ENCODE measurements at regions not wholly inside any gene's neighbourhood (a gene's known extent, or its start where the extent isn't known, plus 50 kb on each side); places are given as distances from the start of the nearest gene placed in this dataset.

DNA sequence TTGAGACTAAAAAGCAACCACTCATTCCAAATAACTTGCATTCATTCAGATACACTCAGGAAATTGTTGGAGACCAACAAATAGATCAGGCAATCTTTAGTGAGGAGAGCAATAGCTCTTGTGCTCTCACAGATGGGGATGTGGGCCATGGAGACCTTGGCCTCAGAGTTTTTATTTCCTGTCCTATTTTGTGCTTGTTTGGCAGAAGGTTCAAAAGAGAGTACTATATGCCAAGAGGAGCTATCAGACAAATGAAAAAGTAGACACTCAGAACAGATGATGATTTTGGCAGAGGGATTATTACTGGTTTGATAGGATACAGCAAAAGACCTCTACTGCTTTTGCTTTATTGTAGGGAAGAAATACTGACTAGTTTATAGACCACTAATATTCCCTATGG is 230.2 kb downstream of the KCNE4 start:
- Mint-ChIP-seq H3K4me3 (no peak overlapping the region), H3K27me3 (ENCODE audit: low read depth in 2 of 2) (no peaks in the 10 kb centered on the region), H3K36me3 (no peaks in the 10 kb centered on the region), H3K9me3 (peaks cover 5 to 7% of the 10 kb centered on the region in 2 donors), H3K4me1 (no peaks in the 10 kb centered on the region), H3K27ac (no peak overlapping the region)
- DNase-seq (no peak), ATAC-seq (no peak)
- no peak overlapping the region for H3K27ac ChIP-seq (ENCODE audit: low read length)
- H3K4me3 ChIP-seq (ENCODE audit: low read length): no peak overlapping the region
- H3K27me3 ChIP-seq (ENCODE audit: control insufficient read depth, insufficient read depth, low read length): no peaks in the 10 kb centered on the region
- intact Hi-C loops (cut with micrococcal nuclease): no loop called here
- H3K36me3 ChIP-seq (ENCODE audit: control insufficient read depth, insufficient read depth, low read length): no peaks in the 10 kb centered on the region
- TF ChIP-seq, protein P1, sequence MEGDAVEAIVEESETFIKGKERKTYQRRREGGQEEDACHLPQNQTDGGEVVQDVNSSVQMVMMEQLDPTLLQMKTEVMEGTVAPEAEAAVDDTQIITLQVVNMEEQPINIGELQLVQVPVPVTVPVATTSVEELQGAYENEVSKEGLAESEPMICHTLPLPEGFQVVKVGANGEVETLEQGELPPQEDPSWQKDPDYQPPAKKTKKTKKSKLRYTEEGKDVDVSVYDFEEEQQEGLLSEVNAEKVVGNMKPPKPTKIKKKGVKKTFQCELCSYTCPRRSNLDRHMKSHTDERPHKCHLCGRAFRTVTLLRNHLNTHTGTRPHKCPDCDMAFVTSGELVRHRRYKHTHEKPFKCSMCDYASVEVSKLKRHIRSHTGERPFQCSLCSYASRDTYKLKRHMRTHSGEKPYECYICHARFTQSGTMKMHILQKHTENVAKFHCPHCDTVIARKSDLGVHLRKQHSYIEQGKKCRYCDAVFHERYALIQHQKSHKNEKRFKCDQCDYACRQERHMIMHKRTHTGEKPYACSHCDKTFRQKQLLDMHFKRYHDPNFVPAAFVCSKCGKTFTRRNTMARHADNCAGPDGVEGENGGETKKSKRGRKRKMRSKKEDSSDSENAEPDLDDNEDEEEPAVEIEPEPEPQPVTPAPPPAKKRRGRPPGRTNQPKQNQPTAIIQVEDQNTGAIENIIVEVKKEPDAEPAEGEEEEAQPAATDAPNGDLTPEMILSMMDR (IDR thresholded peaks at IDR 0.05): no peak
- H3K4me1 ChIP-seq (ENCODE audit: control insufficient read depth, insufficient read depth, low read length): no peaks in the 10 kb centered on the region
- no peaks in the 10 kb centered on the region for H3K9me3 ChIP-seq (ENCODE audit: control insufficient read depth, insufficient read depth, low read length)

DNA sequence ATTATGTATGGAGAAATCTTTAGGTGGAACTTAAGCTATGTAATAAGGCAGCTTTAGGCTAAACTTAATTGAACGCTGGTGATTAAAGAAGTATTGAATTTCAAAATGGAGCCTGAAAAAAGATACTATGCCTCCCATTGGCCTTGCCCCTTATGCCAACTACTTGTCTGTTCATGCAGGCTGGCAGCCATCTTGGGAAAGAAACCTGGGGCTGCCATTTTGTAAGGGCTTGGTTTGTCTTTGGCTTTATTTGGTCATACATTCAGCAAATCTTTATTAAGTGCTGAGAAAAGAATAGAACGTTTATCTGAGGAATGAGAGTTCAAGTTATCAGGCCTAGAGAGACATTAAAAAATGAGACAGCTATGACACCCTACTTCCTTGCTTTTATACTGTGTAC is 231.3 kb downstream of the KCNE4 start:
- ATAC-seq: no peak
- TF ChIP-seq, protein P1 (IDR thresholded peaks at IDR 0.05): no peak
- Mint-ChIP-seq H3K27me3 (ENCODE audit: low read depth in 2 of 2) (no peaks in the 10 kb centered on the region), H3K4me1 (no peaks in the 10 kb centered on the region), H3K9me3 (peaks cover 5 to 7% of the 10 kb centered on the region in 2 donors), H3K36me3 (no peaks in the 10 kb centered on the region), H3K4me3 (no peak overlapping the region), H3K27ac (no peak overlapping the region)
- no peak for DNase-seq
- H3K9me3 ChIP-seq (ENCODE audit: control insufficient read depth, insufficient read depth, low read length): no peaks in the 10 kb centered on the region
- H3K4me3 ChIP-seq (ENCODE audit: low read length): no peak overlapping the region
- no peaks in the 10 kb centered on the region for H3K27me3 ChIP-seq (ENCODE audit: control insufficient read depth, insufficient read depth, low read length)
- H3K36me3 ChIP-seq (ENCODE audit: control insufficient read depth, insufficient read depth, low read length): no peaks in the 10 kb centered on the region
- H3K4me1 ChIP-seq (ENCODE audit: control insufficient read depth, insufficient read depth, low read length): no peaks in the 10 kb centered on the region
- intact Hi-C loops (cut with micrococcal nuclease): no loop called here
- WGBS (ENCODE audit: insufficient coverage): 93% methylated on average over 1 of the region's 2 CpGs
- no peak overlapping the region for H3K27ac ChIP-seq (ENCODE audit: low read length)

GRCh38 chr2:223283771-223284170 is 231.8 kb downstream of the KCNE4 start:
- intact Hi-C loops (cut with micrococcal nuclease): no loop called here
- DNase-seq: no peak
- peaks cover 5 to 7% of the 10 kb centered on the region in 2 donors for H3K9me3 Mint-ChIP-seq

More at GRCh38 chr2:223283771-223284170, 231.8 kb downstream of the KCNE4 start:
- Mint-ChIP-seq H3K27ac (no peak overlapping the region), H3K36me3 (no peaks in the 10 kb centered on the region), H3K27me3 (ENCODE audit: low read depth in 2 of 2) (no peaks in the 10 kb centered on the region), H3K4me3 (no peak overlapping the region), H3K4me1 (no peaks in the 10 kb centered on the region)
- no peak overlapping the region for H3K4me3 ChIP-seq (ENCODE audit: low read length)
- H3K36me3 ChIP-seq (ENCODE audit: control insufficient read depth, insufficient read depth, low read length): no peaks in the 10 kb centered on the region
- no peaks in the 10 kb centered on the region for H3K4me1 ChIP-seq (ENCODE audit: control insufficient read depth, insufficient read depth, low read length)
- no peak overlapping the region for H3K27ac ChIP-seq (ENCODE audit: low read length)
- no peaks in the 10 kb centered on the region for H3K27me3 ChIP-seq (ENCODE audit: control insufficient read depth, insufficient read depth, low read length)
- ATAC-seq: no peak
- H3K9me3 ChIP-seq (ENCODE audit: control insufficient read depth, insufficient read depth, low read length): no peaks in the 10 kb centered on the region
- TF ChIP-seq, protein P1 (IDR thresholded peaks at IDR 0.05): no peak
